Frontal cortex (tissue), 3 donors: ENCODE measurements at regions not wholly inside any gene's neighbourhood (a gene's known extent, or its start where the extent isn't known, plus 50 kb on each side); places are given as distances from the start of the nearest gene placed in this dataset.

ENCODE experiments used
- DNase-seq, 2 donors: peaks; one replicate each; pipeline ENCODE4 v3.0.0; 2012; ENCODE audit warnings: low spot score in 2 of 2
- FAIRE-seq: peaks from 2 replicates; lab custom pipeline; 2012; peaks lifted over from hg19 to GRCh38; lab: Jason Lieb, UNC
- donor health status: control.
- donor health status: control.
- donor health status: control.

DNA sequence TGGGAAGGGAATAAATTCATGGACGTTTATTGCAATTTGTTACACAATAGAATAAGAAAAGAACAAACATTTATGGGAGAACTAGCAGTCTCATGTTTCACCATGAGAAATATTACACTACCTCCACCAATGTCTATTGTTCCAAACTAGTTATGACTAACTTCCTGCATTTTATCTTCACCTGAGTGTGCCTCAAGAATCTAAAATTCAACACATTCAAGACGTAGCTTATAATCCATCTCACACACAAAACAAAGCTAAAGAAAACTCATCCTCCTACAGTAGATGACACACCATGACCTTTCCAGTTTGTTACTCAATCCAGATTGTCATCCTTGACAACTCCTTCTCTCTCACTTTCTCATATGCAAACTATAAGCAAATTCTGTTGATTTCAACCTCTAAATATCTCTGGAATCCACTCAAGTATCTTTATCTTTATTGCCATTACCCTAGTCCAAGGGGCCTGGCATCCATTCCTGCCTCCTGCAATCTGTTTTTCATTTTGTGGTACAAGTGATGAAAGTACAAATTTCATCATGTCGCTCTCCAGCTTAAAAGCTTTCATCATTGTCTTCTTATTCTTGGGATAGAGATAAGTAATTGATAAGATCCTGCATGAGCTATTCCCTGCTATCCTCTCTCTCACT lies 229.9 kb downstream of the NR2F2 start:
- no peak for FAIRE-seq

DNA sequence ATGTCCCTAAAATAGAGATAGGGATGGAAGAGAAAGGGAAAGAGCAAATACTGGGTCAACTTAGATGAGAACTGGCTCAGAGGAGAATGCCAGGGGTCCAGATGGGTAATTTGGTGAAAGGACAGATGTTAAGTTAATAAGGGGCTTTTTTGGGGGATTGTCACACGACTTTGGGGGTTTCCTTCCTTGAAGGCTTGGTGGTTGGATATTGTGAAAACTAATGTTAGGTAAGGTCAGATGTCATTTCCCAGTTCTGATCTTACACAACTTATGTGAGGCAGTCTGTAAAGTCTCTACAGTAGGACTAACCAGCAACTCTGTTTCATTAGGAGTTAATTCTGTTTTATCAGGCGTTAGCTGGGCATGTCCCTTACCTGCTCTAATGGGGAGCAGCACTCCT lies 231.1 kb downstream of the NR2F2 start:
- DNase-seq (no peak), FAIRE-seq (no peak)

More for the DNA sequence above, 229.9 kb downstream of the NR2F2 start:
- DNase-seq: no peak

DNA sequence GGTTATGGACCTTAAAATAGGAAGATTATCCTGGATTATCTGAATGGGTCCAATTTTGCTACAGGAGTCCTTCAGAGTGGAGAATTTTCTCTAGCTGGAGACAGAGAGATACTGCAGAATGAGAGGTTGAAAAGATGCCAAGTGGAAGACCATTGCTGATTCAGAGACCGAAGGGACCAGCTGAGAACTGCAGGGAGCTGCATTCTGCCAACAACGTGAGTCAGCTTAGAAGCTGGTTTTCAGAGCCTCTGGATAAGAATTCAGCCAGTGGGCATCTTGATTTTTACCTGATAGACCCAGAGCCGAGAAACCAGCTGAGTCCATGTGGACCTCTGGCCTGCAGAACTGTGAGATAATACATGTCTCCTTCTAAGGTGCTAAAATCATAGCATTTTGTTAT lies 234.0 kb downstream of the NR2F2 start:
- no peak for DNase-seq
- no peak for FAIRE-seq

DNA sequence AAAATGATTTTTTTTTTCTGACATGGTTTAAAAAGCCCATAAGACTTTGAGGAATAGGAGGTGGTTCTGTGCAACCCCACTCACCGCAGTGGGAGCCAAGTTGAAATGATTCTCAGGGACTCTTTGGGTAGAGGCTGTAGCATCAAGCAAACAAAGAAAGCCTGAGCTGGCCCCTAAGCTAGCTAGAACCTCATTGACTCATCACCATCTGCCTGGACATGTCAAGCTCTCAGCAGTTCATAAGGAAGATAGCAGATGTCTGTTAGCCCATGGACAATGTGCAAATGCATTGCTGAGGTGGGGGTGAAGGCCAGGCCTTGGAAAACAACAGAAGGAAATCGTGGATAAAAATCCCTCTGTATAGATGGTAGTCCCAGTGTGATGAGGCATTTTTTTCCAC lies 234.8 kb downstream of the NR2F2 start:
- FAIRE-seq: no peak
- DNase-seq: no peak

DNA sequence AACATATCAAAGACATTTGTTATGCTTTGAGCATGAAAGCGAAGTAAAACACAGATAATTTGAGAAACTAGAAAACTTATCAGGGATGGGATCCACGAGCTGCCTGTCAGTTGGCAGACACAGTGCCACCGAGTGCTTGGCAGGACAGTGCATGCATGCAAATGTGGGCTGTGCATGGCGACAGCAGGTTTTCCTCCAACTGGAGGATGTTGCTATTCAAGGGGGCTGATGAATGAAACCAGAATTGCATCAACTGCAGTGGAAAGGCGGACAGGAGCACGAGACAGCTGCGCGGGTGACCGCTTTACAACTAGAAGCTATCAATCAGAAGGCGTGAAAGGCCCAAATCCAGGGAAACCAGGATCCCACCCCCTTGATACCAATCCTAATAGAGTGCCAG lies 244.3 kb downstream of the NR2F2 start:
- no peak for FAIRE-seq
- DNase-seq: no peak

DNA sequence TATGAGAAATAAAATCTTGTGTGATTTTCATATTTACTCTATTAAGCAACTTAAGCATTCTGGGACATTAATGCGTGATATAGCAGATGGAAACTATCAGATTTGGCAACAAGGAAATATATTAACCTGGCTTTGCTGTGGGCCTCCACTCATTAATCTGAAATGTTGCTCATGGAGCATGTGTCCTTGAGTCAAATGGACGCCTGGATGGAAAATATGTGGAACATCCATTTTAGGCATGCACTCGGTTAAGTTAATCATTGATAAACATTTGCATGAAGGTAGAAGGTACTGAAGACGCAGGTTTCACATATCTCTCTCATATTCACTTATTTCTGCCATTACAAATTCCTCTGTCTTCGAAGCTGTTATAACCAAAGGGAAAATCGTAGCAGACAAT lies 246.1 kb downstream of the NR2F2 start:
- FAIRE-seq (no peak), DNase-seq (no peak)

DNA sequence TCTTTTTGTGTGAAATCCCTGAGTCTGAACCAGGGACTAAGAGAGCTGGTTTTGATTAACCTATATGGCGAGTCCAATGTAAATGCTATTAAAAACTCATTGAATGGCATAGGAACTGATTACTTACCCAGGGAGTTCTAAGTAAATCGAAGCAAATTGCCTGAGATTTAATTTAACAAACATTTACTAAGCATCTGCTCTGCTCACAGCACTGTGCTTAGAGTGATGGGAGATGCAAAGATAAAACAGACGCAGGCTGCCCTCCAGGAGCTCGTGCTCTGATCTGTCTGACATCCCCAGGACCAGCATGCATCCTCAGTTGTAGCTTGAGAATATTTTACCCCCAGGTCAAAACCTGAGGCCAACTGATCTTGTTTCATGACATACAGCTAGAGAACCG lies 247.9 kb downstream of the NR2F2 start:
- FAIRE-seq (no peak), DNase-seq (no peak)

DNA sequence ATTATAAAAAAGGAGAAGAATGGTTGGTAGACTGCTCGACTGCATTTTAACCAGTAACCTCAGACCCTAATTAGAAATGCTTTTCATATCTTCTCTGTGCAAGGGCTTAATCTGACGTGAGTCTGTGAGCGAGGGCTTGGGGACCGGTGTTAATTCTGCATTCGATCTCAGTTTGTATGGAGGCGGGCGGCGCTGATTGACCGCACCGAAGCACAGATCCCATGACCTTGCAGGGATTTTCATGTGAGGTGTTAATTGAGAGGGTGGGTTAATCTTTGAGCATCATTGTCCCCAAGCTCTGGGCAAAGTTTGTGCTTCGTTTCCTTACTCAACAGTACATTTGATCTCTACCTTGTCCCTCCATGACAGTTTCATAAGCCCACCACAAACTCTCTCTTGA lies 250.9 kb downstream of the NR2F2 start:
- DNase-seq (no peak), FAIRE-seq (no peak)

DNA sequence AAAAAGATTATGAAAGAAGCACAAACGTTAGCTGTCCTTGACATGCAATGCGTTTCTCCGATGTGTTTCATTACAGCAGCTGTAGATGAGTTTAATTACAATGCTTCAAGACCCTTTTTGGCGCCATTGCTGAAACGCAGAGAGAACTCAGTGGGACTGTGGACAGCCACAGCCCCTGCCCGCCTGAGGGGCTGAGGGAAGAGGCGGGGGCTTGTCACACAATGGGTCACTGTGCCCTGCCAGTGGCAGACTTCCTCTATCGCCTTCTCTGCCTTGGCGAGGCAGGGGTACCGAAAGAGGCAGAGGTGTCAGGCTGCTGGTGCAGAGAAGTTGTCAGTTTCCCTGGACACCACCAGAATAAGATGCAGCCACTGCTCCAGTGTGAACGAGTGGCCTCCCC lies 252.0 kb downstream of the NR2F2 start:
- no peak for DNase-seq
- FAIRE-seq: no peak

DNA sequence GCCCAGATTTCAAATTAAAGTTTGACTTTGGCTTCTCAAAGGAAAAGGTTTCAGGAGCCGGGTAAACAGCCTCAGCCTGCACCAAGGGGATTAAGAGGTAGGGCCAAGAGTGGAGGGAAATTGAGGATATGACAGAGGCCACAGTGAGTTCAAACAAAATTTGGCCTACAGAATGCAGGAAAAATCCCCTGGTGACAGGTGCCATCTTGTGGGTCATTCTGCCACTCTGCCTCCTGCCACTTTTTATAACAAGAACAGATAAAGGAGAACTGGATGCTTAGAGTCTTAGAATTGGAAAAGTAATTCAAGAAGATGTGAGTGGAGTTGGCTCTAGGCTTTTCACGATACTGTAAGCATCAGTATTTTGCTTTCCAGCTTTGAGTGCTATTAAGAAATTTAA lies 253.2 kb downstream of the NR2F2 start:
- FAIRE-seq (no peak), DNase-seq (no peak)

DNA sequence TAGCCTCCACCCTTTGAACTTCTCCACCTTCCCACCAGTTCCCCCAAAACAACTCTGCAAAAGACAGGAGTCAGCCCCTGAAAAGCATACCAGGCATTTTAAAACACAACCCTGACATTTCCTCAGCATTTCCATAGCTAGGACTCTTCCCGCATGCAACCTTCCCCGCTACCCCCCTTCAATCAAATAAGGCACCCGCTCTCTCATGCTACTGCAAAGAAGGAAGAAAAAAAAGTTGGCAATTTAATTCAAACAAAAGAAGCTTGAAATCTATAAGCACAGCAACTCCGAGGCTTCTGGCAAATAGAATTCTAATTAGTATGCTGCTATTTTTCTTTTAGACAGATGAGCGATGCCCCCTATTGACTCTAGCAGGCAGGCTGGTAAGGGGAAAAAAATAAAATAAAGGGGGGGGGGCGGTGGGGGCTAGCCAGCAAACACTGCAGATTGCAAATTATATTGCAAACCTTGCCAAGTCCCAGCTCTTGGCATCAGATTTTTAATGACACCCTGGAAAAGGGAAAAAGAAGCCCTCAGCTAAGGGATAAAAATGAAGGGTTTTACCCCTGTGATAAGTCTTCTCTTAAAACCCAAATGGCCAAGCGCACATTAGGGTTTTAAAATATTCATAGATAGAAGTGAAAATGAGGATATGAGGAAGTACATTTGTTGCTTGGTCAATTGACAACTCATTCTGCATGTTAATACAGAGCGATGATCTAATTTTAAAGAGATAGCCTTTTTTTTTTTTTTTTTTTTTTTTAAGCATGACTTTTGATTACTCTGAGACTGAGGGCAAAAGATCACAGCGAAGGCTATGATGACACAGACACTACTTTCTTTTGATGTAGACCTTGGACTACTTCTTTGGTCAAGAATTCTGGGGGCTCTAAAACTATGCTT lies 255.2 kb downstream of the NR2F2 start:
- no peak for FAIRE-seq
- DNase-seq: no peak

DNA sequence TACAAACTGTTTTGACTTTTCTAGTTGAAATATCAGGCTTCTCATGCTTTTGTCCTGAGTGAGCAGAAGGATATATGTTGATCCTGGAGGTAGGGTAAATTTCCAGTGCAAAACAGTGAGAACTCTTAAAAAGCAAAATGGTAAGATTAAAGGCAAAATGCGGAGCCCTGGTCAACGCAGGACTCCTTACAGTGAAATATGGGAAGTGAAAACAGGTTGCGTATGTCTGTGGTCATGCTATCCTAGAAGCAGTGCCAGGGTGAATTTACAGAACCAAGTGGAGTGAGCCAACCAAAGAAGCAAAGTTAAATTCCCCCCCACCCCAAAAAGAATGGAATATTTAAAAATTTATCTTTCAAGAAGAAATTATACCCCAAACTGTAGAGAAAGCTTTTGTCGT lies 256.4 kb downstream of the NR2F2 start:
- FAIRE-seq (no peak), DNase-seq (no peak)

DNA sequence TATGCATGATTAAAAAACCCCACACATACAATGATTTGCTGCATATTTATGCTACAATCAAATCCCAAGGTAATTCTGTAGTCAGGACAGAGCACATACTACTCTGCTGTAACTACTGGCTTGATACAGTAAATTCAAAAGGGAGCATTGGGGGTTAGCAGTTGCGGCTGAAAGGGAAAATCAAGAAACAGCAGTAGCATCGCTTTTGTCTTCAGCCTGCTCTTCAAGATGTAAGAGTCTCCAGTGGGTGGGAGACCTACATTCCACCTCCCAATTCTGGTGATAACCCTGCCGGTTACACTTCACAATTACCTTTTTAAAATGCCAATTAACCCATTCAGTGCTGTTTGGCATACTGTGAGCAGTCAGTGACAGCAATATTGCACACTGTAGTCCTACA lies 259.4 kb downstream of the NR2F2 start:
- DNase-seq (no peak), FAIRE-seq (no peak)

DNA sequence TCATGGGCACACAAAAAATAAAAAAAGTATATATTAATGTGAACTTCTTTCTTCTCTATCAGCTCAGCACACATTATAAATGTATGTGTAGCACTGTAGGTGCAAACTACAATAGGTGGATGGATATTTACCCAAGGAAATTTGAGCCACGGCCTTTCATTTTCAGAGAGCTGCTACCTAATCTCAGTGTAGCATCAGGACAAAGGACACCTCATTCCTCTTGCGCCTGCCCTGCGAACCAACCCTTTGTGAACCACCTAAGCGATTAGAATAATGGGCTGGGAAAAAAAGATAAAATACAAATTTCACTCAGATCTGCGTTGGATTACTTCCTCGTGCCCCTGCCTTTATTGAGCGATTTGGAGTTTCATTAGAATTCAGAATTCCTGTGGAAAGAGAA lies 263.2 kb downstream of the NR2F2 start:
- DNase-seq (no peak), FAIRE-seq (no peak)

DNA sequence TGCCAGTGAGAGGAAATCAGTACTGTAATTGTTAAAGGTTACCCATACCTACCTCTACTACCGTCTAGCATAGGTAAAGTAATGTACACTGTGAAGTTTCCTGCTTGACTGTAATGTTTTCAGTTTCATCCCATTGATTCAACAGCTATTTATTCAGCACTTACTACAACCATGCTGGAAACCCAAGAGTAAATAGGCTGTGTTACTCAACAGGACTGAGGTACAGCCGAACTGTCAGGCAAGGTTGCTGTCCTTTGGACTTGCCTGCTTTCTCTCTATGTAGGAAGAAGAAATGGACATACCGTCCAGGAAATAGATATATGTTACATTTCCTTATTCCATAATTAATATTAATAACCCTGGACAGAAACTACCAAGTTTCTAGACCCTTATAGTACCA lies 265.5 kb downstream of the NR2F2 start:
- no peak for FAIRE-seq
- no peak for DNase-seq

DNA sequence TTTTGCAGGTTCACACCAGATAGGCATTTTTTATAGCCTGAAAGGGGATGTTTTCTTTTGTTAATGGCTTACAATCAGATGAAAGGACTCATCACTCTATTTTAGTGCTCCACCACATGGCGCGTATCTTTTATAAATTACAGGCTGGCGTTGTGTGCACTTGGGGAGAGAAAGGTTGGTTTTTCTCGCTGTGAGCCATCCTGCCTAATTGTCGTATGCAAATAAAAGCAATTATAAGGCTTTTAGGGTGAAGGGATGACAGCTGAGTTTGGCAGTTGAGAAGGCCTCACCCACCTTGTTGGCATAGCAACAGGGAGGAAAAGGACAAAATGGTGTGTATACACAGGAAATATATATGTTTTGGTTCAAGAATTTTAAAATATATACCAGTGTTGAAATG lies 268.0 kb downstream of the NR2F2 start:
- no peak for FAIRE-seq

DNA sequence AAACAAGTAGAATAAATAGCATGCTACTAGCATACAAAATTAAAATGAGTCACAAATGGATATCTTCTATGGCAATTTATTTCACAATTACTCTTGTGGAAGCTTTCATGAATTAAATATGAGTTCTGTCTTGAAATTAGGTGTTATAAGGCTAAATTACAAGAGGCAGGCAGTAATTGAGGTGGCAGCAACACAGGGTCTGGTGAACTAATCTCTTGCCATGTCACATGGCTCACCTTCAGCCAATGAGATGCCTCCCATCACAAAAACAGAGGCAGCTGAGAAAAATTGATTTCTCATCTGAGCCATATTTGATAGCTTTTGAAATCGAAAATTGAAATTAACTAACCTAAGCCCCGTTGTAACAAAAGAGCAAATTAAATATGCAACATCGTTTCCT lies 268.8 kb downstream of the NR2F2 start:
- DNase-seq: no peak

More for the DNA sequence above, 268.0 kb downstream of the NR2F2 start:
- no peak for DNase-seq

DNA sequence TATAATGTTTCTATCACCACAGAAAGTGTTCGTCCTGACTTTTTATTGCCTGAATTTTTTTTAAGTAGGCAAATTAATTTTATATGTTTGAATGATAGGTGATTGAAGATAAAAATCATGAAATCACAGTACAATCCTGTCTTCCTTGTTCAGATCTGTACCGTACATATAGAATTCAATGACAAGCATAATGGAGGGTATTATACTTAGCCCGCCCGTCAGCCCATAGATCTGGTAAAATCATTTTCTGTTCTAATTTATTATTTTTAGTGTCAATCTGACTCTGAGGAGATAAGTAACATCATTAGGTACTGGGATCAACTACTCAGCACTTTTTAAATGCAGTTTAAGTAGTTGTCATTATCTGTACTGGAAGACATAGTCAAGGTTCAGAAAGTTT lies 269.9 kb downstream of the NR2F2 start:
- no peak for FAIRE-seq
- DNase-seq: no peak

More for the DNA sequence above, 268.8 kb downstream of the NR2F2 start:
- no peak for FAIRE-seq

DNA sequence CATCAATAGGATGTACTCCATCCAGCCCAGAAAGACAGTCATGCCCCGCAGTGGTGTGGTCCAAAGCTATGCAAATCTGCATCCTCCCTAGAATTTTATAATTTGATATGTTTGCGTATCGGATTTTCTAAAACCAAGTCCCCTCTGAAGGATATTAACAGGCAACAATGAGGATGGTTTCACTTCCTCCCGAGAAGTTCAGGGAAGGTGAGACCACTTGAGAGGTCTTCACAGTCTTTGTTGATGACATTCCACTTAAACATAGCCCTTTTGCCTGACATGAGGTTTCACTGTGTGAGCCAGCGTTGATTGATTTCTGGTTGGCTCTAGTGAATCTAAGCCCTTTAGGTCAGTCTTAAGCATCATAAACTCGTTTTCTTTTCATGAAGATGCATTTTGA lies 276.1 kb downstream of the NR2F2 start:
- no peak for DNase-seq
- FAIRE-seq: no peak

DNA sequence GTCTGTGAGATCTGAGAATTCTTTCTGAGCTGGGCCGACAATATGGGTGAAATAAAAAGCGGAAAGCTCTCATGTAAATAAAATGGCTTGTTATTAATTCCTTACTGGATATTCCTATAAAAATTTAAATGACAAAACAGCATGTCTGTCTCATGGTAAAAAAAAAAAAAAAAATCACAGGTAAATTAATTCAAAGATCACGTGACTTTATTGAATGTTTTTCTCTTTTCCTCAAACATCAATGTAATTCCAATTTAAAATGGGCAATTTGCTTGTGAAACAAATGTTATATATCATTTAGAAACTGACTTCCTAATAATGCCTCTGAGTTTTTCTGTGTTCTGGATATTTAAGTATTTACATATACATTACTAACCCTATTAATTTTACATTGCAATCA lies 280.3 kb downstream of the NR2F2 start:
- DNase-seq: no peak
- no peak for FAIRE-seq

DNA sequence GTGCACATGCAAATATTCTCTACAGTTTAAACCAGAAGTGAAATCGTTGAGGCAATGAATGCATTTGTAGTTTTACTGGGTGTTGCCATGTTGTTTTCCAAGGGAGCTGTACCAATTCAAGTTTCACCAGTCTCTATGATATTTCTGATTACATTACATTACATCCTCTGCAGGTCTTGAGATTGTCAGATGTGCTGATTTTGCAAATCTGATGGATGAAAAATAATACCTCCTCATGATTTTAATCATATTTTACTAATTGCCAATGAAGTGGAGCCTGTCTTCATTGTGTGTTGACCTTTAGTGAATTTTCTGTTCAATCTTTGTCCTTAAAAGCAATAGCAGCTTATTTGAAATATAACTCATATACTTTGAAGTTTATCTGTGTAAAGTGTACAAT lies 282.4 kb downstream of the NR2F2 start:
- no peak for FAIRE-seq
- DNase-seq: no peak

DNA sequence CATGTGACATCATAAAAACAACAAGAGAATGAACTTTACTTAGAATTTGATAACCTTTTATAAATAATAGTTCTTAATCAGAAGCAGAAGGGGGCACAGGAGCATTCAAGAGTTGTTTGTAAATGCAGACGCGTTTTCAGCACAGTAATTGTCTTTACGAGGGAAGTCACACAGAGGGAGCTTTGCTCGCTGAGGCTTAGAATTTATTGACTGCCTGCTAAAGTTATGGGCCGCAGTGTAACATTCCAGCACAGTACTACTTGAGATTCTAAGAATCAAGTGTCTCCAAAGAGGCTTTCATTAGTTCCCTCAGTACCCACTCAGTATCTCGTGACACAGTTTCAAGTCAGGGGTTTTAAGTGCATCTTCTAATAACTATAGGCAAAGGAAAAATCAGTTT lies 288.7 kb downstream of the NR2F2 start:
- no peak for DNase-seq

More for the DNA sequence above, 288.7 kb downstream of the NR2F2 start:
- no peak for FAIRE-seq
